CD14-positive monocyte (primary cell): ENCODE measurements at regions not wholly inside any gene's neighbourhood (a gene's known extent, or its start where the extent isn't known, plus 50 kb on each side); places are given as distances from the start of the nearest gene placed in this dataset.

ENCODE experiments used
- DNase-seq, 3 donors: peaks; one replicate each; pipeline ENCODE4 v3.0.0-alpha.2; 2011 to 2022
- H2AFZ ChIP-seq: 2 replicates; pipeline ENCODE4 v1.6.0; 2012; ENCODE audit warnings: mild to moderate bottlenecking, low read depth, low read length, inconsistent platforms; ENCODE audit not compliant: insufficient read depth, poor library complexity, severe bottlenecking
- H3K27ac ChIP-seq, 2 donors: 1 replicate in 1 of 2; 2 replicates in 1 of 2; pipeline ENCODE4 v1.5.1; 2012 to 2013; ENCODE audit warnings: low read length in 2 of 2, control low read depth in 1 of 2, inconsistent platforms in 1 of 2, low read depth in 1 of 2, mild to moderate bottlenecking in 1 of 2
- H3K27me3 ChIP-seq, 2 donors: one replicate each; pipeline versions ENCODE4 v1.6.0 to v1.6.1; 2011 to 2013; ENCODE audit warnings: low read length in 2 of 2; ENCODE audit not compliant: control insufficient read depth in 2 of 2, insufficient read depth in 2 of 2
- H3K36me3 ChIP-seq, 2 donors: replicated peaks in 1 of 2; 1 replicate in 1 of 2; 2 replicates in 1 of 2; pipeline versions ENCODE4 v1.5.1 to v1.6.1; 2012 to 2013; ENCODE audit warnings: low read length in 2 of 2, control low read depth in 1 of 2, inconsistent platforms in 1 of 2, mild to moderate bottlenecking in 1 of 2; ENCODE audit not compliant: insufficient read depth in 2 of 2, control insufficient read depth in 1 of 2
- H3K4me1 ChIP-seq, 2 donors: 1 replicate in 1 of 2; 2 replicates in 1 of 2; pipeline versions ENCODE4 v1.5.1 to v1.6.1; 2012 to 2013; ENCODE audit warnings: low read length in 2 of 2, control low read depth in 1 of 2, inconsistent platforms in 1 of 2, mild to moderate bottlenecking in 1 of 2, moderate library complexity in 1 of 2; ENCODE audit not compliant: insufficient read depth in 2 of 2, control insufficient read depth in 1 of 2
- H3K4me2 ChIP-seq: replicated peaks from 2 replicates; pipeline ENCODE3; 2012; ENCODE audit warnings: low read length, moderate library complexity, mild to moderate bottlenecking; ENCODE audit not compliant: poor library complexity, severe bottlenecking; ENCODE audit errors: extremely low read depth
- H3K4me3 ChIP-seq, 3 experiments: fragments of 200-600 bp in 1 of 3; sonication (generic) in 1 of 3; replicated peaks in 1 of 3; 1 replicate in 2 of 3; 2 replicates in 1 of 3; pipeline ENCODE4 v1.5.1; 2011 to 2013; ENCODE audit warnings: low read length in 3 of 3, mild to moderate bottlenecking in 3 of 3, control low read depth in 2 of 3, low read depth in 2 of 3, inconsistent platforms in 1 of 3, moderate library complexity in 1 of 3
- H3K79me2 ChIP-seq: 2 replicates; pipeline ENCODE4 v1.6.0; 2012; ENCODE audit warnings: mild to moderate bottlenecking, control low read depth, inconsistent platforms, low read length, moderate library complexity; ENCODE audit not compliant: insufficient read depth
- H3K9ac ChIP-seq: 2 replicates; pipeline ENCODE4 v1.6.0; 2017; ENCODE audit warnings: low read length, mild to moderate bottlenecking; ENCODE audit not compliant: insufficient read depth, poor library complexity, severe bottlenecking
- H3K9me3 ChIP-seq, 2 donors: replicated peaks in 1 of 2; 1 replicate in 1 of 2; 2 replicates in 1 of 2; pipeline versions ENCODE4 v1.5.1 to v1.6.1; 2012 to 2013; ENCODE audit warnings: low read length in 2 of 2, control low read depth in 1 of 2; ENCODE audit not compliant: control insufficient read depth in 1 of 2, insufficient read depth in 1 of 2
- H4K20me1 ChIP-seq: 2 replicates; pipeline ENCODE4 v1.6.0; 2012; ENCODE audit warnings: mild to moderate bottlenecking, low read length, control low read depth, moderate library complexity; ENCODE audit not compliant: insufficient read depth
- H3K27ac Mint-ChIP-seq, 7 donors: one replicate each; pipeline ENCODE4 v1.8.0; 2020; ENCODE audit warnings: mild to moderate bottlenecking in 7 of 7, mixed read lengths in 7 of 7, moderate library complexity in 6 of 7, inconsistent platforms in 2 of 7
- H3K27me3 Mint-ChIP-seq, 3 donors: one replicate each; pipeline ENCODE4 v1.8.0; 2021 to 2022; ENCODE audit warnings: low read depth in 3 of 3, mild to moderate bottlenecking in 3 of 3, mixed read lengths in 3 of 3, moderate library complexity in 3 of 3, inconsistent platforms in 1 of 3
- H3K36me3 Mint-ChIP-seq, 2 donors: one replicate each; pipeline ENCODE4 v1.8.0; 2020; ENCODE audit warnings: mixed read lengths in 2 of 2, inconsistent platforms in 1 of 2, mild to moderate bottlenecking in 1 of 2
- H3K4me1 Mint-ChIP-seq: one replicate; pipeline ENCODE4 v1.8.0; 2020; ENCODE audit warnings: mild to moderate bottlenecking, mixed read lengths
- H3K4me3 Mint-ChIP-seq, 2 donors: one replicate each; pipeline ENCODE4 v1.8.0; 2020; ENCODE audit warnings: mild to moderate bottlenecking in 2 of 2, mixed read lengths in 2 of 2, moderate library complexity in 1 of 2
- H3K9me3 Mint-ChIP-seq, 7 donors: one replicate each; pipeline ENCODE4 v1.8.0; 2020 to 2022; ENCODE audit warnings: mixed read lengths in 7 of 7, mild to moderate bottlenecking in 6 of 7, moderate library complexity in 6 of 7, inconsistent platforms in 2 of 7
- WGBS: methylation state at CpG from one replicate; pipeline ENCODE4 v1.1.5; 2013; ENCODE audit warnings: missing lambda C conversion rate; ENCODE audit not compliant: insufficient coverage; 5-methylcytosine and 5-hydroxymethylcytosine counted together
- intact Hi-C, 2 donors: fragments of 100-400 bp; cut with micrococcal nuclease; formaldehyde crosslinking; loops; one replicate each; pipeline versions ENCODE4 v1.15.0 to v1.15.1; 2023
- TF ChIP-seq, protein P1 (sequence below): fragments of 200-600 bp; IDR thresholded peaks from one replicate; pipeline ENCODE4 v1.8.0; 2022; ENCODE audit warnings: antibody characterized with exemption, mild to moderate bottlenecking

- peaks cover 0 to 14% (median 8%) of the 10 kb centered on the region in 7 donors for H3K9me3 Mint-ChIP-seq
- intact Hi-C loops = no loop called here
- H3K4me1 Mint-ChIP-seq = no peaks in the 10 kb centered on the region
Measured at GRCh38 chr14:98062083-98062482, 1209.9 kb downstream of the BCL11B start.

DNA sequence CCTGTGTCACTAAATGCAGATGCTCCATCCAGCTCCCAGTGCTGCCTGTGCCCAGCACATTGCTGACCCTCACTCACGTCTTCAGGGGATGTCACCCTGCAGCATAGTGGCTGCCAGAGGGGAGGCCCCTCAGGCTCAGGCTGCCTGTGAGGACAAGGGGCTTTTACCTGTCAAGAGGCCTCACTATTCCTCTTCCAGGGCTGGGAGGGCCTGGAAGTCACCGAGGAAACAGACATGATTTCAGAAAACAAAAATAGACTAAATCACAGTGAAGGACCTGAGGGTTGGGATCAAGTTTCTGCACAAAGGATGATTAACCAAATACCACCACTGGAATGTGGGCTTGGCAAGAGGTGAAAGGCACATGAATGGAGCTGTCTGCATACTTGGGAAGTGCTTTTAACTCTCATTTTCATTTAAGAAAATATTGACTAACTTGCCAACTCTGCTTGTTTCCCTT, 1202.3 kb downstream of the BCL11B start:
- Histone ChIP-seq H3K27me3 (no peaks in the 10 kb centered on the region), H3K9ac (no peak overlapping the region), H3K36me3 (no peaks in the 10 kb centered on the region), H3K79me2 (no peaks in the 10 kb centered on the region), H3K4me1 (no peaks in the 10 kb centered on the region), H3K4me3 (no peak overlapping the region), H3K9me3 (no peaks in the 10 kb centered on the region), H2AFZ (no peak overlapping the region), H4K20me1 (no peaks in the 10 kb centered on the region), H3K4me2 (no peak overlapping the region), H3K27ac (no peak overlapping the region)
- TF ChIP-seq, protein P1, sequence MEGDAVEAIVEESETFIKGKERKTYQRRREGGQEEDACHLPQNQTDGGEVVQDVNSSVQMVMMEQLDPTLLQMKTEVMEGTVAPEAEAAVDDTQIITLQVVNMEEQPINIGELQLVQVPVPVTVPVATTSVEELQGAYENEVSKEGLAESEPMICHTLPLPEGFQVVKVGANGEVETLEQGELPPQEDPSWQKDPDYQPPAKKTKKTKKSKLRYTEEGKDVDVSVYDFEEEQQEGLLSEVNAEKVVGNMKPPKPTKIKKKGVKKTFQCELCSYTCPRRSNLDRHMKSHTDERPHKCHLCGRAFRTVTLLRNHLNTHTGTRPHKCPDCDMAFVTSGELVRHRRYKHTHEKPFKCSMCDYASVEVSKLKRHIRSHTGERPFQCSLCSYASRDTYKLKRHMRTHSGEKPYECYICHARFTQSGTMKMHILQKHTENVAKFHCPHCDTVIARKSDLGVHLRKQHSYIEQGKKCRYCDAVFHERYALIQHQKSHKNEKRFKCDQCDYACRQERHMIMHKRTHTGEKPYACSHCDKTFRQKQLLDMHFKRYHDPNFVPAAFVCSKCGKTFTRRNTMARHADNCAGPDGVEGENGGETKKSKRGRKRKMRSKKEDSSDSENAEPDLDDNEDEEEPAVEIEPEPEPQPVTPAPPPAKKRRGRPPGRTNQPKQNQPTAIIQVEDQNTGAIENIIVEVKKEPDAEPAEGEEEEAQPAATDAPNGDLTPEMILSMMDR = no peak
- Mint-ChIP-seq H3K27me3 (peaks cover 0 to 1% (median 0%) of the 10 kb centered on the region in 3 donors), H3K36me3 (no peaks in the 10 kb centered on the region), H3K27ac (no peak overlapping the region), H3K9me3 (peaks cover 0 to 5% (median 2%) of the 10 kb centered on the region in 7 donors), H3K4me3 (no peak overlapping the region), H3K4me1 (no peaks in the 10 kb centered on the region)
- DNase-seq = no peak
- intact Hi-C loops = no loop called here
- 67% methylated on average over 1 of the region's 2 CpGs for WGBS

More at GRCh38 chr14:98062083-98062482, 1209.9 kb downstream of the BCL11B start:
- no peak overlapping the region for H3K4me3 ChIP-seq
- H3K36me3 Mint-ChIP-seq = no peaks in the 10 kb centered on the region
- DNase-seq = no peak
- peaks cover 0 to 2% (median 2%) of the 10 kb centered on the region in 3 donors for H3K27me3 Mint-ChIP-seq
- TF ChIP-seq, protein P1 = no peak
- H3K27ac Mint-ChIP-seq = no peak overlapping the region
- H3K27me3 ChIP-seq = no peaks in the 10 kb centered on the region
- no peak overlapping the region for H2AFZ ChIP-seq
- no peaks in the 10 kb centered on the region for H3K4me1 ChIP-seq
- WGBS = 97% methylated on average over 3 of the region's 10 CpGs
- H3K4me2 ChIP-seq = no peak overlapping the region
- H3K36me3 ChIP-seq = no peaks in the 10 kb centered on the region
- no peaks in the 10 kb centered on the region for H3K79me2 ChIP-seq
- H3K4me3 Mint-ChIP-seq = no peak overlapping the region
- H3K27ac ChIP-seq = no peak overlapping the region
- no peak overlapping the region for H3K9ac ChIP-seq
- H4K20me1 ChIP-seq = no peaks in the 10 kb centered on the region
- peaks cover 0 to 4% of the 10 kb centered on the region in 2 donors for H3K9me3 ChIP-seq
